WTC11 (cell line): ENCODE measurements at regions not wholly inside any gene's neighbourhood (a gene's known extent, or its start where the extent isn't known, plus 50 kb on each side); places are given as distances from the start of the nearest gene placed in this dataset.

Experiments used
- ATAC-seq: fragments of 200-7000 bp; cut with Tn5 transposase; 2 replicates; pipeline ENCODE4 v1.10.0; 2021; ENCODE audit warnings: mild to moderate bottlenecking, moderate library complexity
- CTCF ChIA-PET: fragments of 300-600 bp; sonication (Branson Sonifier 250); formaldehyde crosslinking; loops from one replicate; lab custom pipeline; 2021; ENCODE audit warnings: antibody characterized with exemption; lab: Charles Lee
- POLR2A ChIA-PET: fragments of 350-600 bp; sonication (Branson Sonifier 250); formaldehyde crosslinking; loops from one replicate; lab custom pipeline; 2021; ENCODE audit warnings: antibody characterized with exemption; lab: Charles Lee
- DNase-seq: peaks from one replicate; pipeline ENCODE4 v3.0.0; 2021; ENCODE audit warnings: low spot score
- H3K27ac Mint-ChIP-seq: 2 replicates; pipeline ENCODE4 v1.8.0; 2021; ENCODE audit warnings: mixed read lengths
- H3K27me3 Mint-ChIP-seq: 2 replicates; pipeline ENCODE4 v1.8.0; 2021; ENCODE audit warnings: low read depth, mild to moderate bottlenecking, moderate library complexity, mixed read lengths
- H3K36me3 Mint-ChIP-seq: 2 replicates; pipeline ENCODE4 v1.8.0; 2021; ENCODE audit warnings: mixed read lengths
- H3K4me1 Mint-ChIP-seq: 2 replicates; pipeline ENCODE4 v1.8.0; 2022; ENCODE audit warnings: mixed read lengths
- H3K4me3 Mint-ChIP-seq: 2 replicates; pipeline ENCODE4 v1.8.0; 2021; ENCODE audit warnings: mild to moderate bottlenecking, moderate library complexity, mixed read lengths
- H3K9me3 Mint-ChIP-seq: 2 replicates; pipeline ENCODE4 v1.8.0; 2021; ENCODE audit warnings: mixed read lengths
- AR ChIP-seq: fragments of 250-450 bp; sonication (Bioruptor Pico); IDR thresholded peaks from 2 replicates; pipeline ENCODE4 v1.9.0; 2021; ENCODE audit warnings: mild to moderate bottlenecking
- ATF3 ChIP-seq: sonication (generic); formaldehyde crosslinking; conservative IDR thresholded peaks from 2 replicates; pipeline ENCODE4 v1.8.1; 2022; ENCODE audit warnings: mild to moderate bottlenecking, missing genetic modification reagents
- E2F4 ChIP-seq: sonication (generic); formaldehyde crosslinking; IDR thresholded peaks from 2 replicates; pipeline ENCODE4 v1.8.1; 2022; ENCODE audit warnings: low read depth, mild to moderate bottlenecking, moderate library complexity, missing genetic modification reagents, borderline replicate concordance
- ETV6 ChIP-seq: sonication (generic); formaldehyde crosslinking; IDR thresholded peaks from 2 replicates; pipeline ENCODE4 v1.8.1; 2022; ENCODE audit warnings: mild to moderate bottlenecking, missing genetic modification reagents
- FOXJ3 ChIP-seq: sonication (generic); formaldehyde crosslinking; IDR thresholded peaks from 2 replicates; pipeline ENCODE4 v1.9.0; 2021; ENCODE audit warnings: missing genetic modification reagents, mild to moderate bottlenecking, borderline replicate concordance
- GABPB1 ChIP-seq: sonication (generic); formaldehyde crosslinking; IDR thresholded peaks from 2 replicates; pipeline ENCODE4 v1.8.1; 2023; ENCODE audit warnings: mild to moderate bottlenecking, missing genetic modification reagents
- HMGXB4 ChIP-seq: sonication (generic); formaldehyde crosslinking; IDR thresholded peaks from 2 replicates; pipeline ENCODE4 v1.8.1; 2023; ENCODE audit warnings: mild to moderate bottlenecking, moderate library complexity, missing genetic modification reagents
- IRF2 ChIP-seq: sonication (generic); formaldehyde crosslinking; IDR thresholded peaks from 2 replicates; pipeline ENCODE4 v1.8.0; 2022; ENCODE audit warnings: low read depth, missing genetic modification reagents, borderline replicate concordance
- JAZF1 ChIP-seq: fragments of 250-450 bp; sonication (Bioruptor Pico); IDR thresholded peaks from 2 replicates; pipeline ENCODE4 v1.9.0; 2021; ENCODE audit warnings: moderate library complexity, mild to moderate bottlenecking, inconsistent platforms
- KAT7 ChIP-seq: sonication (generic); formaldehyde crosslinking; IDR thresholded peaks from 2 replicates; pipeline ENCODE4 v1.8.1; 2023; ENCODE audit warnings: missing genetic modification reagents, mild to moderate bottlenecking, borderline replicate concordance
- NR1H2 ChIP-seq: sonication (generic); formaldehyde crosslinking; IDR thresholded peaks from 2 replicates; pipeline ENCODE4 v1.9.0; 2021; ENCODE audit warnings: mild to moderate bottlenecking, moderate library complexity, missing genetic modification reagents
- PREB ChIP-seq: sonication (generic); formaldehyde crosslinking; IDR thresholded peaks from 2 replicates; pipeline ENCODE4 v1.8.1; 2022; ENCODE audit warnings: mild to moderate bottlenecking, missing genetic modification reagents, moderate library complexity, borderline replicate concordance
- RELA ChIP-seq: sonication (generic); formaldehyde crosslinking; IDR thresholded peaks from 2 replicates; pipeline ENCODE4 v1.8.1; 2022; ENCODE audit warnings: missing genetic modification reagents, mild to moderate bottlenecking, borderline replicate concordance
- SMAD3 ChIP-seq: sonication (generic); formaldehyde crosslinking; IDR thresholded peaks from 2 replicates; pipeline ENCODE4 v1.8.0; 2022; ENCODE audit warnings: missing genetic modification reagents, mild to moderate bottlenecking, borderline replicate concordance
- SOX15 ChIP-seq: fragments of 250-450 bp; sonication (Bioruptor Pico); IDR thresholded peaks from 2 replicates; pipeline ENCODE4 v1.9.0; 2021; ENCODE audit warnings: mild to moderate bottlenecking
- SP1 ChIP-seq: sonication (generic); formaldehyde crosslinking; conservative IDR thresholded peaks from 2 replicates; pipeline ENCODE4 v1.8.1; 2022; ENCODE audit warnings: missing genetic modification reagents
- STAT6 ChIP-seq: sonication (generic); formaldehyde crosslinking; conservative IDR thresholded peaks from 2 replicates; pipeline ENCODE4 v1.8.1; 2023; ENCODE audit warnings: mild to moderate bottlenecking, low read depth, missing genetic modification reagents, moderate library complexity
- TCF7 ChIP-seq: sonication (generic); formaldehyde crosslinking; IDR thresholded peaks from 2 replicates; pipeline ENCODE4 v1.8.0; 2022; ENCODE audit warnings: mild to moderate bottlenecking, low read depth, missing genetic modification reagents, moderate library complexity
- TEAD1 ChIP-seq: sonication (generic); formaldehyde crosslinking; IDR thresholded peaks from 2 replicates; pipeline ENCODE4 v1.8.0; 2022; ENCODE audit warnings: mild to moderate bottlenecking, missing genetic modification reagents
- ZNF671 ChIP-seq: fragments of 250-450 bp; sonication (Bioruptor Pico); IDR thresholded peaks from 2 replicates; pipeline ENCODE4 v1.8.0; 2021; ENCODE audit warnings: mild to moderate bottlenecking

GRCh38 chr1:218547957-218548730 is 203.0 kb downstream of the TGFB2 start:
- Mint-ChIP-seq H3K9me3 (peaks cover 2% of the 10 kb centered on the region), H3K4me3 (no peak overlapping the region), H3K36me3 (no peaks in the 10 kb centered on the region), H3K27ac (no peak overlapping the region), H3K4me1 (peaks cover 6% of the 10 kb centered on the region), H3K27me3 (no peaks in the 10 kb centered on the region)
- ATAC-seq: no peak
- no peak for DNase-seq
- ChIA-PET CTCF (no interaction called here), POLR2A (no interaction called here)
- TF ChIP-seq IRF2 (CRISPR knock-in tag) (no peak), NR1H2 (CRISPR knock-in tag) (no peak), TCF7 (CRISPR knock-in tag) (no peak), RELA (no peak), GABPB1 (CRISPR knock-in tag) (no peak), FOXJ3 (CRISPR knock-in tag) (no peak), ZNF671 (CRISPR knock-in tag) (no peak), SOX15 (no peak), SMAD3 (CRISPR knock-in tag) (no peak), STAT6 (CRISPR knock-in tag) (no peak), HMGXB4 (no peak), PREB (CRISPR knock-in tag) (no peak), E2F4 (CRISPR knock-in tag) (no peak), SP1 (CRISPR knock-in tag) (no peak)

GRCh38 chr1:218548764-218549163 is 203.6 kb downstream of the TGFB2 start:
- DNase-seq: no peak
- TF ChIP-seq FOXJ3 (CRISPR knock-in tag): no peak
- no peak for TF ChIP-seq ATF3
- no peak for TF ChIP-seq JAZF1 (CRISPR knock-in tag)
- TF ChIP-seq AR (CRISPR knock-in tag): no peak
- no peak for TF ChIP-seq ETV6 (CRISPR knock-in tag)
- no peak for TF ChIP-seq PREB (CRISPR knock-in tag)
- no peak for TF ChIP-seq STAT6 (CRISPR knock-in tag)
- no peak for TF ChIP-seq TEAD1 (CRISPR knock-in tag)
- TF ChIP-seq KAT7 (CRISPR knock-in tag): no peak
- TF ChIP-seq, all 79 proteins: peak for 0
- peaks cover 7% of the 10 kb centered on the region for H3K9me3 Mint-ChIP-seq
- H3K4me1 Mint-ChIP-seq: peaks cover 6% of the 10 kb centered on the region
- CTCF ChIA-PET: no interaction called here
- H3K4me3 Mint-ChIP-seq: no peak overlapping the region
- H3K27me3 Mint-ChIP-seq: no peaks in the 10 kb centered on the region
- POLR2A ChIA-PET: no interaction called here
- H3K36me3 Mint-ChIP-seq: no peaks in the 10 kb centered on the region
- no peak overlapping the region for H3K27ac Mint-ChIP-seq
- ATAC-seq: no peak
